ENCODE measurements at regions not wholly inside any gene's neighbourhood (a gene's known extent, or its start where the extent isn't known, plus 50 kb on each side); places are given as distances from the start of the nearest gene placed in this dataset.

- ATAC-seq, result no peak
- TF ChIP-seq RARB (CRISPR knock-in tag; IDR thresholded peaks at IDR 0.05) (no peak), ZNF565 (CRISPR knock-in tag; conservative IDR thresholded peaks at IDR 0.05; ENCODE audit: low read depth) (no peak), BACH2 (CRISPR knock-in tag; IDR thresholded peaks at IDR 0.05; ENCODE audit: borderline replicate concordance) (no peak), TCF4 (CRISPR knock-in tag; IDR thresholded peaks at IDR 0.05; ENCODE audit: borderline replicate concordance) (no peak)
- TF ChIP-seq, protein P1, sequence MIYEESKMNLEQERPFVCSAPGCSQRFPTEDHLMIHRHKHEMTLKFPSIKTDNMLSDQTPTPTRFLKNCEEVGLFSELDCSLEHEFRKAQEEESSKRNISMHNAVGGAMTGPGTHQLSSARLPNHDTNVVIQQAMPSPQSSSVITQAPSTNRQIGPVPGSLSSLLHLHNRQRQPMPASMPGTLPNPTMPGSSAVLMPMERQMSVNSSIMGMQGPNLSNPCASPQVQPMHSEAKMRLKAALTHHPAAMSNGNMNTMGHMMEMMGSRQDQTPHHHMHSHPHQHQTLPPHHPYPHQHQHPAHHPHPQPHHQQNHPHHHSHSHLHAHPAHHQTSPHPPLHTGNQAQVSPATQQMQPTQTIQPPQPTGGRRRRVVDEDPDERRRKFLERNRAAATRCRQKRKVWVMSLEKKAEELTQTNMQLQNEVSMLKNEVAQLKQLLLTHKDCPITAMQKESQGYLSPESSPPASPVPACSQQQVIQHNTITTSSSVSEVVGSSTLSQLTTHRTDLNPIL (CRISPR knock-in tag; IDR thresholded peaks at IDR 0.05; ENCODE audit: low read depth), result no peak
These were observed 323.1 kb downstream of the ZPLD1 start for GRCh38 chr3:102757950-102758349.

- no peak for ATAC-seq
- no peak for TF ChIP-seq TCF4 (CRISPR knock-in tag; IDR thresholded peaks at IDR 0.05; ENCODE audit: borderline replicate concordance)
- no peak for TF ChIP-seq TOX (CRISPR knock-in tag; IDR thresholded peaks at IDR 0.05; ENCODE audit: borderline replicate concordance)
- TF ChIP-seq RARB (CRISPR knock-in tag; IDR thresholded peaks at IDR 0.05), result no peak
- TF ChIP-seq, protein P1 (CRISPR knock-in tag; IDR thresholded peaks at IDR 0.05; ENCODE audit: low read depth), result no peak
- no peak for TF ChIP-seq ESRRG (CRISPR knock-in tag; IDR thresholded peaks at IDR 0.05)
- TF ChIP-seq, protein P2, sequence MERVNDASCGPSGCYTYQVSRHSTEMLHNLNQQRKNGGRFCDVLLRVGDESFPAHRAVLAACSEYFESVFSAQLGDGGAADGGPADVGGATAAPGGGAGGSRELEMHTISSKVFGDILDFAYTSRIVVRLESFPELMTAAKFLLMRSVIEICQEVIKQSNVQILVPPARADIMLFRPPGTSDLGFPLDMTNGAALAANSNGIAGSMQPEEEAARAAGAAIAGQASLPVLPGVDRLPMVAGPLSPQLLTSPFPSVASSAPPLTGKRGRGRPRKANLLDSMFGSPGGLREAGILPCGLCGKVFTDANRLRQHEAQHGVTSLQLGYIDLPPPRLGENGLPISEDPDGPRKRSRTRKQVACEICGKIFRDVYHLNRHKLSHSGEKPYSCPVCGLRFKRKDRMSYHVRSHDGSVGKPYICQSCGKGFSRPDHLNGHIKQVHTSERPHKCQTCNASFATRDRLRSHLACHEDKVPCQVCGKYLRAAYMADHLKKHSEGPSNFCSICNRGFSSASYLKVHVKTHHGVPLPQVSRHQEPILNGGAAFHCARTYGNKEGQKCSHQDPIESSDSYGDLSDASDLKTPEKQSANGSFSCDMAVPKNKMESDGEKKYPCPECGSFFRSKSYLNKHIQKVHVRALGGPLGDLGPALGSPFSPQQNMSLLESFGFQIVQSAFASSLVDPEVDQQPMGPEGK (CRISPR knock-in tag; IDR thresholded peaks at IDR 0.05; ENCODE audit: borderline replicate concordance), result no peak
- TF ChIP-seq ZFP30 (CRISPR knock-in tag; IDR thresholded peaks at IDR 0.05), result no peak
- no peak for TF ChIP-seq GLIS3 (CRISPR knock-in tag; IDR thresholded peaks at IDR 0.05)
These were observed 327.0 kb downstream of the ZPLD1 start for GRCh38 chr3:102761766-102762165.

DNA sequence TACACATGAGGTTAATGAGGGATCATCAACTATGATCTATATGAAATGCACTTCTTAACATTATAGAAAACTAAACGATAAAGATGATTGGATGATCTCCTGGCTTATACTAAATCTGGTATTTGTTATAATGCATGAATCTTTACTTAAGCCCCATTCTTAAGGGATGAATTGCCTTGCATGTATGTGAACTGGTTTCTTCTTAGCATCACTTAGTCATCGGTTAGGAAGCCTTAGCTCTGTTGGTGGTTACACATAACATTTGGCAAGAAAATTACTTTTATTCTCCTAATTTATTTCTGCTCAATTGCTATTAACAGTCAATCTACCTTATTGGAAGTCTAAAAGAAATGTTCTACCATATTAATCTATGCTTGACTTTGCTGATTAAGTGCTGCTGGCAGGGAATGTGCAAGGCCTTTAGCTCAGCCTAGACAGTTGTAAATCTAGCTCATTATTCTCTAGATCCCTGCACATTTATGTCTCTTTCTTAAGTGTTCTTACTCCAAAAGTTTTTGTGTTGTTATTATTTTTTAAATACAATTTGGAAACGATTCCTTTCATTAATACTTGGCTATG is 356.0 kb downstream of the ZPLD1 start:
- TF ChIP-seq RARB (CRISPR knock-in tag; IDR thresholded peaks at IDR 0.05) (no peak), PPARA (CRISPR knock-in tag; IDR thresholded peaks at IDR 0.05; ENCODE audit: borderline replicate concordance) (no peak), POU6F1 (CRISPR knock-in tag; IDR thresholded peaks at IDR 0.05; ENCODE audit: borderline replicate concordance, low read depth) (no peak), ARNTL (CRISPR knock-in tag; IDR thresholded peaks at IDR 0.05; ENCODE audit: borderline replicate concordance, low read depth) (no peak), TCF4 (CRISPR knock-in tag; IDR thresholded peaks at IDR 0.05; ENCODE audit: borderline replicate concordance) (no peak), ISL1 (CRISPR knock-in tag; IDR thresholded peaks at IDR 0.05) (no peak), ESRRG (CRISPR knock-in tag; IDR thresholded peaks at IDR 0.05) (no peak), ZNF8 (CRISPR knock-in tag; IDR thresholded peaks at IDR 0.05) (no peak), GLIS3 (CRISPR knock-in tag; IDR thresholded peaks at IDR 0.05) (no peak)
- peak; percentile 95 for ATAC-seq

DNA sequence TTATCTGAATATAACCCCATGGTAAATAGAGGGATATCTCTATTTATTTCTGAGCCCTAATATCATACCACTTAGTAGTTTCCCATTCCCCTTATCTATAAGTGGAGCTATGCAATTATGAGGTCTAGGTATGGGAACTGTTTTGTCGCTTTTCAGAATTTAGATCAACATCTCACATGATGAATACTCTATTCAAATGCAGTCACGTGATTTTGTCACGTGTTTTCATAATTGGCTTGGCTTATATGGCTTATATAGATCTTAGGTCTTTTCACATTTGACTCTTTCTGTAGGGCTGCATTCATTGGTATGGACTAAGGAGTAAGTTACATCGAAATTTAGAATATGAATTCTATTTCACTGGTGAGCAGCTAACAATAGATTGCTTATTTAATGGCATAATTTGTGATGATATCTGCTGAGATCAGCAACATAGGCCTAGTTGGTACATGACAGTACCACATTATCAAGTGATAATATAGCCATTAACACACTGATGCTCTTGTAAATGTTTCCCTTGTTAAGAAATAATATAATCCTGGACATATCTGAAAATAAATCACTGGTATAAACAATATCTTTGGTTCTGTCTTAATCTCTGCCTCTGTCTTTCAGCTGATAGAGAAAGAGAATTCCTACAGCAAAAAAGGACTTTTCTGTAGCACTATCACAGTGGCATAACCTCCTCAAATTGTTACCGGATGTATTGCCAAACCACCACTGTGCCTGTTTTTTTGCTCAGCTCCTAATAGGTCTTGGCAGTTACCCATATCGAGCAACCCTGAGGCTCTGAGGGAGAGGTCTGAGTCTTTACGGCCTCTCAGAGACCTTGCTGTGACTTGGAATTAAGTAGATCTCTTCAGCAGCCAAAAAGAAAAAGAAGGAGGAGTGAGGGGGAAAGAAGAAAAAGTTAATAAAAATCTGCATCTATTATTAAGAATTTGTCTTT is 357.1 kb downstream of the ZPLD1 start:
- ATAC-seq, result peak; percentile 70
- TF ChIP-seq ZNF565 (CRISPR knock-in tag; conservative IDR thresholded peaks at IDR 0.05; ENCODE audit: low read depth) (no peak), GLIS3 (CRISPR knock-in tag; IDR thresholded peaks at IDR 0.05) (no peak), ISL1 (CRISPR knock-in tag; IDR thresholded peaks at IDR 0.05) (no peak), TCF4 (CRISPR knock-in tag; IDR thresholded peaks at IDR 0.05; ENCODE audit: borderline replicate concordance) (0 out of 2 replicates have a peak, but pooled peaks have one; percentile 17)
- TF ChIP-seq, protein P3, sequence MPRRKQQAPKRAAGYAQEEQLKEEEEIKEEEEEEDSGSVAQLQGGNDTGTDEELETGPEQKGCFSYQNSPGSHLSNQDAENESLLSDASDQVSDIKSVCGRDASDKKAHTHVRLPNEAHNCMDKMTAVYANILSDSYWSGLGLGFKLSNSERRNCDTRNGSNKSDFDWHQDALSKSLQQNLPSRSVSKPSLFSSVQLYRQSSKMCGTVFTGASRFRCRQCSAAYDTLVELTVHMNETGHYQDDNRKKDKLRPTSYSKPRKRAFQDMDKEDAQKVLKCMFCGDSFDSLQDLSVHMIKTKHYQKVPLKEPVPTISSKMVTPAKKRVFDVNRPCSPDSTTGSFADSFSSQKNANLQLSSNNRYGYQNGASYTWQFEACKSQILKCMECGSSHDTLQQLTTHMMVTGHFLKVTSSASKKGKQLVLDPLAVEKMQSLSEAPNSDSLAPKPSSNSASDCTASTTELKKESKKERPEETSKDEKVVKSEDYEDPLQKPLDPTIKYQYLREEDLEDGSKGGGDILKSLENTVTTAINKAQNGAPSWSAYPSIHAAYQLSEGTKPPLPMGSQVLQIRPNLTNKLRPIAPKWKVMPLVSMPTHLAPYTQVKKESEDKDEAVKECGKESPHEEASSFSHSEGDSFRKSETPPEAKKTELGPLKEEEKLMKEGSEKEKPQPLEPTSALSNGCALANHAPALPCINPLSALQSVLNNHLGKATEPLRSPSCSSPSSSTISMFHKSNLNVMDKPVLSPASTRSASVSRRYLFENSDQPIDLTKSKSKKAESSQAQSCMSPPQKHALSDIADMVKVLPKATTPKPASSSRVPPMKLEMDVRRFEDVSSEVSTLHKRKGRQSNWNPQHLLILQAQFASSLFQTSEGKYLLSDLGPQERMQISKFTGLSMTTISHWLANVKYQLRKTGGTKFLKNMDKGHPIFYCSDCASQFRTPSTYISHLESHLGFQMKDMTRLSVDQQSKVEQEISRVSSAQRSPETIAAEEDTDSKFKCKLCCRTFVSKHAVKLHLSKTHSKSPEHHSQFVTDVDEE (CRISPR knock-in tag; IDR thresholded peaks at IDR 0.05), result no peak
